NOMO-1 treated with dmso at 0.1 percent for 144 hours (cell line): ENCODE measurements at regions not wholly inside any gene's neighbourhood (a gene's known extent, or its start where the extent isn't known, plus 50 kb on each side); places are given as distances from the start of the nearest gene placed in this dataset.

ENCODE experiments used
- DNase-seq: peaks from one replicate; lab custom pipeline; 2025; ENCODE audit not compliant: unreplicated experiment; lab: John Stamatoyannopoulos, UW

- DNase-seq: no peak
Measured at GRCh38 chr5:90201923-90202322, 207.6 kb downstream of the CETN3 start.

- no peak for DNase-seq
Measured at GRCh38 chr5:90193185-90193822, 216.3 kb downstream of the CETN3 start.

- DNase-seq: no peak
Measured at GRCh38 chr5:90191352-90192045, 218.1 kb downstream of the CETN3 start.

GRCh38 chr5:90185897-90186468, 223.6 kb downstream of the CETN3 start:
- DNase-seq: no peak

- no peak for DNase-seq
Measured at GRCh38 chr5:90184764-90185163, 224.8 kb downstream of the CETN3 start.

GRCh38 chr5:90182726-90183125, 226.8 kb downstream of the CETN3 start:
- DNase-seq: no peak

- DNase-seq: no peak
Measured at GRCh38 chr5:90174236-90174635, 235.3 kb downstream of the CETN3 start.

- no peak for DNase-seq
Measured at GRCh38 chr5:90173299-90174030, 236.1 kb downstream of the CETN3 start.

- DNase-seq: no peak
Measured at GRCh38 chr5:90171466-90171865, 238.1 kb downstream of the CETN3 start.

- no peak for DNase-seq
Measured at GRCh38 chr5:90170261-90170660, 239.3 kb downstream of the CETN3 start.

GRCh38 chr5:90169078-90169477, 240.5 kb downstream of the CETN3 start:
- DNase-seq: no peak

GRCh38 chr5:90168399-90168798, 241.2 kb downstream of the CETN3 start:
- no peak for DNase-seq

GRCh38 chr5:90166816-90167215, 242.7 kb downstream of the CETN3 start:
- DNase-seq: no peak

GRCh38 chr5:90162324-90162723, 247.2 kb downstream of the CETN3 start:
- DNase-seq: no peak

- DNase-seq: no peak
Measured at GRCh38 chr5:90161414-90161813, 248.1 kb downstream of the CETN3 start.

GRCh38 chr5:90158131-90158530, 251.4 kb downstream of the CETN3 start:
- DNase-seq: no peak

- no peak for DNase-seq
Measured at GRCh38 chr5:90153031-90153430, 256.5 kb downstream of the CETN3 start.

GRCh38 chr5:90144625-90145327, 264.8 kb downstream of the CETN3 start:
- no peak for DNase-seq

- no peak for DNase-seq
Measured at GRCh38 chr5:90142541-90142940, 267.0 kb downstream of the CETN3 start.

GRCh38 chr5:90141984-90142383, 267.6 kb downstream of the CETN3 start:
- DNase-seq: no peak

- DNase-seq: no peak
Measured at GRCh38 chr5:90136952-90137528, 272.5 kb downstream of the CETN3 start.
